Testis (tissue), 2 donors: ENCODE measurements at regions not wholly inside any gene's neighbourhood (a gene's known extent, or its start where the extent isn't known, plus 50 kb on each side); places are given as distances from the start of the nearest gene placed in this dataset.

Source experiments
- DNase-seq: peaks from one replicate; pipeline ENCODE4 v3.0.0-alpha.2; 2019
- H3K27ac ChIP-seq, 2 donors: fragments of 200-600 bp; sonication (generic); one replicate each; pipeline ENCODE4 v1.5.1; 2019
- H3K27me3 ChIP-seq: fragments of 200-600 bp; sonication (generic); one replicate; pipeline ENCODE4 v1.5.1; 2019
- H3K36me3 ChIP-seq: fragments of 200-600 bp; sonication (generic); one replicate; pipeline ENCODE4 v1.5.1; 2017; ENCODE audit warnings: low read depth; ENCODE audit errors: missing control alignments
- H3K4me1 ChIP-seq: fragments of 200-600 bp; sonication (generic); one replicate; pipeline ENCODE4 v1.5.1; 2019
- H3K4me3 ChIP-seq, 2 donors: fragments of 200-600 bp; sonication (generic); one replicate each; pipeline ENCODE4 v1.5.1; 2017 to 2019
- H3K9me3 ChIP-seq: fragments of 200-600 bp; sonication (generic); one replicate; pipeline ENCODE4 v1.5.1; 2017
- CTCF ChIP-seq, 3 experiments: fragments of 450-650 bp in 2 of 3; fragments of 200-600 bp in 1 of 3; sonication (generic) in 1 of 3; IDR thresholded peaks; one replicate each; pipeline ENCODE4 v1.5.1; 2016 to 2019; ENCODE audit warnings: antibody characterized with exemption in 3 of 3, mild to moderate bottlenecking in 2 of 3, moderate library complexity in 1 of 3
- POLR2A ChIP-seq: fragments of 450-650 bp; IDR thresholded peaks from one replicate; pipeline ENCODE4 v1.6.1; 2017; ENCODE audit warnings: antibody characterized with exemption, mild to moderate bottlenecking, moderate library complexity
- WGBS, 2 donors: methylation state at CpG; one replicate each; pipeline ENCODE4 v1.1.5; 2018; 5-methylcytosine and 5-hydroxymethylcytosine counted together
- intact Hi-C: fragments of 100-400 bp; cut with DNase I; formaldehyde crosslinking; loops from one replicate; pipeline ENCODE4 v1.15.1; 2023; ENCODE audit warnings: low total_unique reads

GRCh38 chr1:38452246-38452645 is 405.7 kb upstream of the POU3F1 start:
- Histone ChIP-seq H3K4me3 (no peak overlapping the region), H3K9me3 (no peaks in the 10 kb centered on the region), H3K27ac (no peak overlapping the region), H3K36me3 (no peaks in the 10 kb centered on the region), H3K27me3 (no peaks in the 10 kb centered on the region), H3K4me1 (no peaks in the 10 kb centered on the region)
- WGBS, 2 donors, result 67 to 77% methylated on average over 3 to 4 of the region's 4 CpGs
- no peak for DNase-seq
- intact Hi-C loops, result no loop called here
- TF ChIP-seq POLR2A (no peak), CTCF (IDR thresholded peaks at IDR 0.05) (no peak)

- H3K27me3 ChIP-seq, result no peaks in the 10 kb centered on the region
- H3K9me3 ChIP-seq, result no peaks in the 10 kb centered on the region
- TF ChIP-seq POLR2A (no peak), CTCF (IDR thresholded peaks at IDR 0.05) (no peak)
- H3K4me3 ChIP-seq, result no peak overlapping the region
- no peak for DNase-seq
- intact Hi-C loops, result no loop called here
- 36 to 42% methylated on average over 3 of the region's 3 CpGs for WGBS, 2 donors
- H3K27ac ChIP-seq, result no peak overlapping the region
- no peaks in the 10 kb centered on the region for H3K4me1 ChIP-seq
- no peaks in the 10 kb centered on the region for H3K36me3 ChIP-seq
These were observed 405.0 kb upstream of the POU3F1 start for GRCh38 chr1:38451541-38451993.

- no peaks in the 10 kb centered on the region for H3K27me3 ChIP-seq
- H3K27ac ChIP-seq, result no peak overlapping the region
- H3K36me3 ChIP-seq, result no peaks in the 10 kb centered on the region
- no peaks in the 10 kb centered on the region for H3K9me3 ChIP-seq
- TF ChIP-seq POLR2A (no peak), CTCF (IDR thresholded peaks at IDR 0.05) (no peak)
- H3K4me3 ChIP-seq, result no peak overlapping the region
- WGBS, 2 donors, result 89% methylated on average over 10 of the region's 10 CpGs
- H3K4me1 ChIP-seq, result no peaks in the 10 kb centered on the region
- DNase-seq, result no peak
- intact Hi-C loops, result no loop called here
These were observed 402.3 kb upstream of the POU3F1 start for GRCh38 chr1:38448893-38449292.

GRCh38 chr1:38446936-38447335 is 400.3 kb upstream of the POU3F1 start:
- WGBS, 2 donors, result 77 to 79% methylated on average over 4 of the region's 4 CpGs
- Histone ChIP-seq H3K4me1 (no peaks in the 10 kb centered on the region), H3K36me3 (no peaks in the 10 kb centered on the region), H3K27ac (no peak overlapping the region), H3K9me3 (no peaks in the 10 kb centered on the region), H3K27me3 (no peaks in the 10 kb centered on the region), H3K4me3 (no peak overlapping the region)
- TF ChIP-seq CTCF (IDR thresholded peaks at IDR 0.05) (no peak), POLR2A (no peak)
- DNase-seq, result no peak
- intact Hi-C loops, result no loop called here

- no peak for DNase-seq
- TF ChIP-seq CTCF (IDR thresholded peaks at IDR 0.05), result no peak
- no peak for TF ChIP-seq POLR2A
- H3K9me3 ChIP-seq, result no peaks in the 10 kb centered on the region
- no peak overlapping the region for H3K4me3 ChIP-seq
- H3K27me3 ChIP-seq, result no peaks in the 10 kb centered on the region
- H3K4me1 ChIP-seq, result no peaks in the 10 kb centered on the region
- H3K36me3 ChIP-seq, result no peaks in the 10 kb centered on the region
- intact Hi-C loops, result no loop called here
- H3K27ac ChIP-seq, result no peak overlapping the region
- 50 to 51% methylated on average over 15 to 16 of the region's 16 CpGs for WGBS, 2 donors
These were observed 398.3 kb upstream of the POU3F1 start for GRCh38 chr1:38444770-38445442.
